ENCODE measurements at regions not wholly inside any gene's neighbourhood (a gene's known extent, or its start where the extent isn't known, plus 50 kb on each side); places are given as distances from the start of the nearest gene placed in this dataset.
"Not testable (repeated sequence)": the region's sequence is repeated elsewhere in the genome, so short reads cannot be mapped to it uniquely, and the experiment has no call there.

- DNase-seq (ENCODE audit: low read depth in 1 of 2, low spot score in 1 of 2): no peak
Observed at GRCh38 chr15:81939604-81940440, 106.0 kb downstream of the MEX3B start.

DNA sequence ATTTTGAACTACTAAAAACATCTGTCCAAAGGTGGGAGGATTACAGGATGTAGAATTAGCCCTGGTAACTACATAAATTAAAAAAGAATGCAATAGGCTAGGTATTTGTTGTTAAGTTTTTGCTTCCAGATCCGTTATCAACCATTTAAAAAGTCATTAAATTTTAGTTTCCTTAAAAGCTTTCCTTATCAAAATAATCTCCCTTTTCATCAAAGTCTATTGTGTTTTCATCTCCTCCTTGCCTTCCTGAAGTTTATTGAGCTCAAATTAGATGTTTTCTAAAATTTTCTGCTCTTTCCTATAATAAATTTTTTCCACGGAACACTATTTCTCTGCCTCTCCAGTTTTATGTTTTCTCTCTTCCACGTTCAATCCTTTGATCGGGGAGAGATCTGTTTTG is 108.6 kb downstream of the MEX3B start:
- DNase-seq (ENCODE audit: low read depth in 1 of 2, low spot score in 1 of 2): no peak

- no peak for DNase-seq (ENCODE audit: low read depth in 1 of 2, low spot score in 1 of 2)
Observed at GRCh38 chr15:81930582-81931369, 115.0 kb downstream of the MEX3B start.

GRCh38 chr15:81929557-81929956 is 116.3 kb downstream of the MEX3B start:
- DNase-seq (ENCODE audit: low read depth in 1 of 2, low spot score in 1 of 2): no peak

GRCh38 chr15:81926981-81927380 is 118.8 kb downstream of the MEX3B start:
- no peak for DNase-seq (ENCODE audit: low read depth in 1 of 2, low spot score in 1 of 2)

GRCh38 chr15:81924729-81925128 is 121.1 kb downstream of the MEX3B start:
- DNase-seq (ENCODE audit: low read depth in 1 of 2, low spot score in 1 of 2): no peak

DNA sequence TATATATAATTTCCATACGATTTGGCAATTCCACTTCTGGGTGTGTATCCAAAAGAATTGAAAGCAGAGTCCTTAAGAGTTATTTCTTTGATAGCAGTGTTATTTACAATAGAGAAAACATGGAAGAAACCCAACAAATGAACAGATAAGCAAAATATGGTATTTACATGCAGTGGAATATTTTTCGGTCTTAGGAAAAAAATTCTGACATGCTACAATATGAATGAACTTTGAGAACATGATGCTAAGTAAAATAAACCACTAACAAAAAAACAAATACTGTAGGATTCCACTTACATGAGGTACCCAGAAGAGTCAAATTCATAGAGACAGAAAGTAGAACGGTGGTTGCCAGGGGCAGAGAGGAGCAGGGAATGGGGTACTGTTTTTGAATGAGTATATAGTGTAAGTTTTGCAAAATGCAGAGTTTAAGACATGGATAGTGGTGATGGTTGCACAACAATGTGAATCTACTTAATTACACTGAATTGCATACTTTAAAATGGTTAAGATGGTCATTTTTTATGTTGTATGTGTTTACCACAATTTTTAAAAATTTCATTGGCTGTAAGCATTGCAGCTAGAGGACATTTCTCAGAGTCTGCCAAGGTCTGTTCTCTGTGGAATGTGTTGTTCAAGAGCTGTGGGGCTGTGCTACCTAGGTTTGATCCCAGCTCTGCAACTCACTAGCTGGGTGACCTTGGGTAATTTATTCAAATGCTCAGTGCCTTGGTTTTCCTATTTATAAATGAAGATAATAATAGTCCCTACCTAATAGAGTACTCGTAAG is 122.1 kb downstream of the MEX3B start:
- DNase-seq (ENCODE audit: low read depth in 1 of 2, low spot score in 1 of 2): no peak

DNA sequence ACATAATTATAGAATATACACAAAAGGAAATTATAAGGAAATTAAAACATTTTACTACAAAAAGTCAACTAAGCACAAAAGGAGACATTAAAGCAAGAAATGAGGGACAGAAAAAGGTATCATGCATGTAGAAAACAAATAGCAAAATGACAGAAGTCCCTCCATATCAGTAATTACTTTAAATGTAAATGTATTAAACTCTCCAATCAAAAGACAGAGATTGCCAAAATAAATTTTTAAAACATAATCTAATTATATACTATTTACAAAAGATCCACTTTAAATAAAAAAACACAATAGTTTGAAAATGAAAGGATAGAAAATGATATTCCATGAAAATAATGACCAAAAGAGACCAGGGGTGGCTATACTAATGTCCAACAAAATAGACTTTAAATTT is 123.7 kb downstream of the MEX3B start:
- no peak for DNase-seq (ENCODE audit: low read depth in 1 of 2, low spot score in 1 of 2)

- no peak for DNase-seq (ENCODE audit: low read depth in 1 of 2, low spot score in 1 of 2)
Observed at GRCh38 chr15:81921163-81921562, 124.7 kb downstream of the MEX3B start.

DNA sequence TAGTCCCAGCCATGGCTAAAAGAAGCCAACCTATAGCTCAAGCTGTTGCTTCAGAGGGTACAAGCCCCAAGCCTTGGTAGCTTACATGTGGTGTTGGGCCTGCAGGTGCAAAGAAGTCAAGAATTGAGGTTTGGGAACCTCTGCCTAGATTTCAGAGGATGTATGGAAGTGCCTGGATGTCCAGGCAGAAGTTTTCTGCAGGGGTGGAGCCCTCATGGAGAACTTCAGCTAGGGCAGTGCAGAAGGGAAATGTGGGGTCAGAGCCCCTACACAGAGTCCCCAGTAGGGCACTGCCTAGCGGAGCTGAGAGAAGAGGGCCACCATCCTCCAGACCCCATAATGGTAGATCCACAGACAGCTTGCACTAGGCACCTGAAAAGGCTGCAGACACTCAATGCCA is 127.1 kb downstream of the MEX3B start:
- not testable (repeated sequence) for DNase-seq (ENCODE audit: low read depth in 1 of 2, low spot score in 1 of 2)

DNA sequence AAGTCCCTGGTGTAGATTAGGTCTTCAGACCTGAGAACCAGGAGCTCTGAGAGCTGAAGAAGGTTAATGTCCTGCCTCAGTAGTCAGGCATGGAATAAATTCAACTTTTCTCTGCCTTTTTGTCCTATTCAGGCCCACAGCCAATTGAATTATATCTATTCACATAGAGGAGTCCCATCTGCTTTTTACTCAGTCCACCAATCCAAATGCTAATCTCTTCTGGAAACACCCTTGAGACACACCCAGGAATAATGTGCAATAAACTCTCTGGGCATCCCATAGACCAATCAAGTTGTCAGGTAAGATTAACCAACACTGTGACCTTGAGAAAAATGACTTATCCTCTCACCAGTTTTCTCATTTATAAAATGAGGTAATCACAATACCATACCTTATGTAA is 129.4 kb downstream of the MEX3B start:
- no peak for DNase-seq (ENCODE audit: low read depth in 1 of 2, low spot score in 1 of 2)

- DNase-seq (ENCODE audit: low read depth in 1 of 2, low spot score in 1 of 2): no peak
Observed at GRCh38 chr15:81915990-81916389, 129.8 kb downstream of the MEX3B start.

GRCh38 chr15:81914734-81915256 is 131.0 kb downstream of the MEX3B start:
- no peak for DNase-seq (ENCODE audit: low read depth in 1 of 2, low spot score in 1 of 2)

GRCh38 chr15:81914333-81914732 is 131.5 kb downstream of the MEX3B start:
- no peak for DNase-seq (ENCODE audit: low read depth in 1 of 2, low spot score in 1 of 2)

GRCh38 chr15:81911022-81911971 is 134.5 kb downstream of the MEX3B start:
- DNase-seq (ENCODE audit: low read depth in 1 of 2, low spot score in 1 of 2): no peak

GRCh38 chr15:81910355-81911021 is 135.3 kb downstream of the MEX3B start:
- no peak for DNase-seq (ENCODE audit: low read depth in 1 of 2, low spot score in 1 of 2)

- no peak for DNase-seq (ENCODE audit: low read depth in 1 of 2, low spot score in 1 of 2)
Observed at GRCh38 chr15:81909011-81909358, 136.8 kb downstream of the MEX3B start.

DNA sequence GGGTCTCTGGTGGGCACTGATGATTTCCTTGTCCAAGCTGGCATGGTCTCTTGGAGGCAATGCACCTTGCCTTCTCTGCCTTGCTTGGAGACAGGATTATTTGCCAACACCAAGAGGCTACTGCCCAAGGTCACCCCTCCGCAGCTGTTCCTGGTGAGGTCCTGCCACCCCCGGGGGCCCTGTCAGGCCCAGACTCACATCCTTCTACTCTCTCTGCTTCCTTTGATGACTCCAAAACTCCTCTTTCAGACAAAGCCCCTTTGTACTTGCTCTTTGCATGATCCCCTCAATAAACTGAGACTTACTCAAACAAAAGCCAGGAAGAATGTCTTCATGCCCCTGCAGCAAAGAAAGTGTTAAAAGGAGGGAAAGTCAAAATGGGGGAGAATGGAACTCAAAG is 137.7 kb downstream of the MEX3B start:
- no peak for DNase-seq (ENCODE audit: low read depth in 1 of 2, low spot score in 1 of 2)

DNA sequence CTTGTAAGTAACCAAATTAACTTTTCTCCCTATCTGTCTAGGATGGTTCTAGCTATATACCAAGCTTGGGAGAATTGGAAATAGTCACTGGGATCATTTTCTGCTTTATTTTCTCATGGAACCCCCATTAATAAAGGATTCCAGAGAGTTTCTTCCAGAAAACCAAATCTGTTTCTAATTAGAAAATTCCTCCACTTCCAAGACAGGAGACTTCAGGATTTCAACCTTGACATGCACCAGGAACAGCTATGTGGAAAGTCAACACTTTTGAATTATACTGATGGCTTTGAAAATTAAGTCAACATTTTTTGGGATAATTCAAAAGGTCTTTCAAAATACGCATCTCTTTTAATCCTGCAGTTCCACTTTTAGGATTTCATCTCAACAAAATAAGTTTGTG is 138.3 kb downstream of the MEX3B start:
- no peak for DNase-seq (ENCODE audit: low read depth in 1 of 2, low spot score in 1 of 2)

DNA sequence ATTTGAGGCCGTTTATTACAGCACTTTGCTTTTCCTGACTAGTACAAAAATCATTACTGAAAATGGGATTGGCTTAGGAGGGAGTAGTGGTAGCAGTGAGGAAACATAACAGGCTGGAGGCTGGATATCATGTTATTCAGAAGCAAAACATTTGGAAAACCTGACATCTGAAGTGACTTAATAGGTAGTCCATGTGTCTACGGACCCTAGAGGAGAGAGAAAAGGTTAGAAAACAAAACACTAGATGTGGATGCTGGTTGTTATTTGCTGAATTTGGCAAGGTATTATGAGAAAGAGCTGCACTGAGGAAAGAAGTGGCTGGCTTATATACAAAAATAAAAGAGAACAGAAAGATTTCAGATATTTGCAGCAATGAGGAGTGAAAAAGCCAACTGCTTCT is 139.9 kb downstream of the MEX3B start:
- DNase-seq (ENCODE audit: low read depth in 1 of 2, low spot score in 1 of 2): no peak

Data from activated CD4-positive, alpha-beta T cell treated with anti-CD3 and anti-CD28 coated beads, Interleukin-2, amount 50 U/mL, for 24 hours (primary cell).